ENCODE measurements at regions not wholly inside any gene's neighbourhood (a gene's known extent, or its start where the extent isn't known, plus 50 kb on each side); places are given as distances from the start of the nearest gene placed in this dataset.

DNA sequence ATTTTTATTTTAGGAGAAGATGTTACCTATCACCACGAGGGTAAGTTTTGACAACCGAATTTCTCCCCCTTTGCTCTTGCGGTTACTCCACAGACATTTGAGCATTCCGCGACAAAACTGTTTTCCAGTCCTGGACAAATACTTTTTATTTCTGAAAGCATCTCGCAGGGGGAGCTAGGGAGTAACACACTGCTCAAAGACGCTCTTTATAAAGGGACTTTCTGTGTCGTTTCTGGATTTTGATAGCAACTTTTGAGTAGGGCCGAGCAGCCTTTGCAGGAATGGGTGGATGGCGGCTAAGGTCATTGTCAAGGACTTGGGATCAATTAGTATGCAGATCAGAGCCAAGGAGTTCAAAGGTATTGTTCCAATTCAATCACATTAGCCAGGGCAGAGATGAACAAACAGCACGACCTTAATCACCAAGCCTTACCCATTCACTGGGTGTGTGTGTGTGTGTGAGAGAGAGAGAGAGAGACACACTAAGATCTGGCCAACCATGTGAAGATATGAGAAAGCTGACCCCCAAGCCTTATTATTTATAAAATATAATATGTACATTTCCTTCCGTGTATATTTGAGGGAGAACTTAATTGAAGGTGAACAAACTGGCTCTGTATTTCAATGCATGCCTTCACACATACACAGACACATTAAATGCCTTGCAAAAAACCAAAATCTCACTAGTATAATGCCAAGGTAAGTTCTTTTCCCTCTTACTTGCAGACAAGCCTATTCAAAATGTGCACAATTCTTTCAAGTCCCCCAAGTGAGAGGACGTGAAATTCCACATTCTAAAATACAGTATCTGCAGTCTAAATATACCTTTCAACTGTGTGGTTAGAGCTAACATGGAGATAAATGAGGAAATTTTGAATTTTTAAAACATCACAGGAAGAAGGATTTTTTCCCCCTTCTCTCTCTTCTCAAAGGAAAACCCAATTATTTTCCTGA, 613.8 kb downstream of the VRK1 start:
- no peak for TF ChIP-seq TEAD4 (CRISPR knock-in tag; IDR thresholded peaks at IDR 0.05)
- TF ChIP-seq CBFB (CRISPR knock-in tag; IDR thresholded peaks at IDR 0.05; ENCODE audit: low read depth) = no peak
- TF ChIP-seq, protein P1, sequence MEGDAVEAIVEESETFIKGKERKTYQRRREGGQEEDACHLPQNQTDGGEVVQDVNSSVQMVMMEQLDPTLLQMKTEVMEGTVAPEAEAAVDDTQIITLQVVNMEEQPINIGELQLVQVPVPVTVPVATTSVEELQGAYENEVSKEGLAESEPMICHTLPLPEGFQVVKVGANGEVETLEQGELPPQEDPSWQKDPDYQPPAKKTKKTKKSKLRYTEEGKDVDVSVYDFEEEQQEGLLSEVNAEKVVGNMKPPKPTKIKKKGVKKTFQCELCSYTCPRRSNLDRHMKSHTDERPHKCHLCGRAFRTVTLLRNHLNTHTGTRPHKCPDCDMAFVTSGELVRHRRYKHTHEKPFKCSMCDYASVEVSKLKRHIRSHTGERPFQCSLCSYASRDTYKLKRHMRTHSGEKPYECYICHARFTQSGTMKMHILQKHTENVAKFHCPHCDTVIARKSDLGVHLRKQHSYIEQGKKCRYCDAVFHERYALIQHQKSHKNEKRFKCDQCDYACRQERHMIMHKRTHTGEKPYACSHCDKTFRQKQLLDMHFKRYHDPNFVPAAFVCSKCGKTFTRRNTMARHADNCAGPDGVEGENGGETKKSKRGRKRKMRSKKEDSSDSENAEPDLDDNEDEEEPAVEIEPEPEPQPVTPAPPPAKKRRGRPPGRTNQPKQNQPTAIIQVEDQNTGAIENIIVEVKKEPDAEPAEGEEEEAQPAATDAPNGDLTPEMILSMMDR (IDR thresholded peaks at IDR 0.05) = no peak
- no peak for TF ChIP-seq SP1 (CRISPR knock-in tag; conservative IDR thresholded peaks at IDR 0.05)
- no peak for TF ChIP-seq NFYB (CRISPR knock-in tag; conservative IDR thresholded peaks at IDR 0.05; ENCODE audit: low read depth)
- TF ChIP-seq JUN (CRISPR knock-in tag; IDR thresholded peaks at IDR 0.05) = no peak
- TF ChIP-seq, protein P2, sequence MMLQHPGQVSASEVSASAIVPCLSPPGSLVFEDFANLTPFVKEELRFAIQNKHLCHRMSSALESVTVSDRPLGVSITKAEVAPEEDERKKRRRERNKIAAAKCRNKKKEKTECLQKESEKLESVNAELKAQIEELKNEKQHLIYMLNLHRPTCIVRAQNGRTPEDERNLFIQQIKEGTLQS (CRISPR knock-in tag; conservative IDR thresholded peaks at IDR 0.05) = no peak
- TF ChIP-seq HMGA2 (CRISPR knock-in tag; IDR thresholded peaks at IDR 0.05) = no peak
- TF ChIP-seq, protein P3, sequence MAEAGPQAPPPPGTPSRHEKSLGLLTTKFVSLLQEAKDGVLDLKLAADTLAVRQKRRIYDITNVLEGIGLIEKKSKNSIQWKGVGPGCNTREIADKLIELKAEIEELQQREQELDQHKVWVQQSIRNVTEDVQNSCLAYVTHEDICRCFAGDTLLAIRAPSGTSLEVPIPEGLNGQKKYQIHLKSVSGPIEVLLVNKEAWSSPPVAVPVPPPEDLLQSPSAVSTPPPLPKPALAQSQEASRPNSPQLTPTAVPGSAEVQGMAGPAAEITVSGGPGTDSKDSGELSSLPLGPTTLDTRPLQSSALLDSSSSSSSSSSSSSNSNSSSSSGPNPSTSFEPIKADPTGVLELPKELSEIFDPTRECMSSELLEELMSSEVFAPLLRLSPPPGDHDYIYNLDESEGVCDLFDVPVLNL (CRISPR knock-in tag; IDR thresholded peaks at IDR 0.05; ENCODE audit: borderline replicate concordance, low read depth) = no peak

Measured in WTC11 (cell line).